ENCODE measurements at regions not wholly inside any gene's neighbourhood (a gene's known extent, or its start where the extent isn't known, plus 50 kb on each side); places are given as distances from the start of the nearest gene placed in this dataset.

- Histone ChIP-seq H3K4me3 (no peak overlapping the region), H3K36me3 (no peaks in the 10 kb centered on the region), H3K27me3 (no peaks in the 10 kb centered on the region), H3K9me3 (no peaks in the 10 kb centered on the region), H3K27ac (no peak overlapping the region), H3K4me1 (no peaks in the 10 kb centered on the region)
- WGBS = 73% methylated on average over 5 of the region's 5 CpGs
- no peak for DNase-seq (ENCODE audit: low spot score in 2 of 2)
- TF ChIP-seq POLR2A (IDR thresholded peaks at IDR 0.05) (no peak), EP300 (IDR thresholded peaks at IDR 0.05) (no peak), POLR2AphosphoS5 (IDR thresholded peaks at IDR 0.05) (no peak), CTCF (IDR thresholded peaks at IDR 0.05) (no peak)
Measured at GRCh38 chr7:41256186-41256945, 446.5 kb downstream of the INHBA start.

- Histone ChIP-seq H3K4me1 (no peaks in the 10 kb centered on the region), H3K9me3 (no peaks in the 10 kb centered on the region), H3K27me3 (no peaks in the 10 kb centered on the region), H3K36me3 (no peaks in the 10 kb centered on the region), H3K27ac (no peak overlapping the region), H3K4me3 (no peak overlapping the region)
- 64% methylated on average over 2 of the region's 2 CpGs for WGBS
- DNase-seq (ENCODE audit: low spot score in 2 of 2) = no peak
- no peak for TF ChIP-seq POLR2A (IDR thresholded peaks at IDR 0.05)
- no peak for TF ChIP-seq POLR2AphosphoS5 (IDR thresholded peaks at IDR 0.05)
- TF ChIP-seq CTCF (IDR thresholded peaks at IDR 0.05) = no peak
- TF ChIP-seq EP300 (IDR thresholded peaks at IDR 0.05) = no peak
Measured at GRCh38 chr7:41255716-41256115, 447.2 kb downstream of the INHBA start.

GRCh38 chr7:41255113-41255512 lies 447.8 kb downstream of the INHBA start:
- Histone ChIP-seq H3K4me3 (no peak overlapping the region), H3K36me3 (no peaks in the 10 kb centered on the region), H3K9me3 (no peaks in the 10 kb centered on the region), H3K4me1 (no peaks in the 10 kb centered on the region), H3K27me3 (no peaks in the 10 kb centered on the region), H3K27ac (no peak overlapping the region)
- 83% methylated on average over 3 of the region's 3 CpGs for WGBS
- TF ChIP-seq POLR2A (IDR thresholded peaks at IDR 0.05) (no peak), POLR2AphosphoS5 (IDR thresholded peaks at IDR 0.05) (no peak), EP300 (IDR thresholded peaks at IDR 0.05) (no peak), CTCF (IDR thresholded peaks at IDR 0.05) (no peak)
- no peak for DNase-seq (ENCODE audit: low spot score in 2 of 2)

GRCh38 chr7:41252957-41253356 lies 449.9 kb downstream of the INHBA start:
- 73% methylated on average over 6 of the region's 6 CpGs for WGBS
- no peak overlapping the region for H3K27ac ChIP-seq
- DNase-seq (ENCODE audit: low spot score in 2 of 2) = no peak
- H3K9me3 ChIP-seq = no peaks in the 10 kb centered on the region
- H3K27me3 ChIP-seq = no peaks in the 10 kb centered on the region
- no peaks in the 10 kb centered on the region for H3K36me3 ChIP-seq
- no peak overlapping the region for H3K4me3 ChIP-seq
- no peaks in the 10 kb centered on the region for H3K4me1 ChIP-seq
- TF ChIP-seq EP300 (IDR thresholded peaks at IDR 0.05) (no peak), POLR2A (IDR thresholded peaks at IDR 0.05) (no peak), CTCF (IDR thresholded peaks at IDR 0.05) (no peak), POLR2AphosphoS5 (IDR thresholded peaks at IDR 0.05) (no peak)

- Histone ChIP-seq H3K9me3 (no peaks in the 10 kb centered on the region), H3K27me3 (no peaks in the 10 kb centered on the region), H3K4me3 (no peak overlapping the region), H3K4me1 (no peaks in the 10 kb centered on the region), H3K27ac (no peak overlapping the region), H3K36me3 (no peaks in the 10 kb centered on the region)
- TF ChIP-seq EP300 (IDR thresholded peaks at IDR 0.05) (no peak), CTCF (IDR thresholded peaks at IDR 0.05) (no peak), POLR2A (IDR thresholded peaks at IDR 0.05) (no peak), POLR2AphosphoS5 (IDR thresholded peaks at IDR 0.05) (no peak)
- 61% methylated on average over 1 of the region's 1 CpG for WGBS
- DNase-seq (ENCODE audit: low spot score in 2 of 2) = no peak
Measured at GRCh38 chr7:41252551-41252950, 450.3 kb downstream of the INHBA start.

Data from suprapubic skin (tissue), 4 donors.